ENCODE measurements at regions not wholly inside any gene's neighbourhood (a gene's known extent, or its start where the extent isn't known, plus 50 kb on each side); places are given as distances from the start of the nearest gene placed in this dataset.

DNA sequence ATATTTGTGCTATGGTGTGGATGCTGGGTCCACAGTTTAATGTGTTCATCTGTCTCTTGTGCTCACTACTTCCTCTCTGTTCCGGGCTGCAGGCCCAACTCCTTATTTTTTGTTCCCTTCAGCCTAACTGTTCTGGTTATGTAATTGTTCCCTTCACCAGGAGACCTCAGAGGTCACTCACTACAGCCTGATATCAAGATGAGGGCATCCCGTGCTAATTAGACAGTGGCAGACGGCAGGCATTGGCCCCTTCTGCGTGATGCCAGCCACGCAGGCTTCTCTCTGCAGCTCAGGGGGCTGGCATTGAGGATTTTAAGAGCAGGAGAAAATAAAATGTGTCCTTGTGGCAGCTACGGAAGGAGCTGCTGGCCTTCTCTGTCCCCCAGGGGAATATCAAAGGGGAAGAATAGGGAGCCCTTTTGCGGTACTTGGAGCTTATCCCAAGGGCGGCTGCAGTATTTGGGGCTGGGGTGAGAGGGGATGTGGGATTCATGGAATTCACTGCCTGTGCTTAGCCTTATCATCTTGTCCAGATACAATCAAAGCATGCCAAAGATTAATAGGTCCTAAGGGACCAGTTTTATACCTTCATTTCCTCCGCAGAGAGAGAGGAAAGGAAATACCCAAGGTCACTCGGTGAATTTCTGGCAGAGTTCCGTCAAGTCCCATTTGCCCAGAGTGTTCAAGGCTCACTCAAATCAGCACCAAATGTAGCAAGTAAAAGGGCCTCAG, 53.3 kb upstream of the TRIB2 start:
- 37 to 38% methylated on average over 11 of the region's 11 CpGs for WGBS, 2 donors
- Histone ChIP-seq H3K9me3 (no peaks in the 10 kb centered on the region), H3K36me3 (ENCODE audit: low read depth, missing control alignments) (no peaks in the 10 kb centered on the region), H3K27ac (no peak overlapping the region), H3K4me3 (no peak overlapping the region), H3K4me1 (peaks cover 5% of the 10 kb centered on the region), H3K27me3 (no peaks in the 10 kb centered on the region)
- intact Hi-C loops (cut with DNase I; ENCODE audit: low total_unique reads) = no loop called here
- DNase-seq = peak; percentile 19
- TF ChIP-seq POLR2A (IDR thresholded peaks at IDR 0.05) = no peak
- TF ChIP-seq, protein P1, sequence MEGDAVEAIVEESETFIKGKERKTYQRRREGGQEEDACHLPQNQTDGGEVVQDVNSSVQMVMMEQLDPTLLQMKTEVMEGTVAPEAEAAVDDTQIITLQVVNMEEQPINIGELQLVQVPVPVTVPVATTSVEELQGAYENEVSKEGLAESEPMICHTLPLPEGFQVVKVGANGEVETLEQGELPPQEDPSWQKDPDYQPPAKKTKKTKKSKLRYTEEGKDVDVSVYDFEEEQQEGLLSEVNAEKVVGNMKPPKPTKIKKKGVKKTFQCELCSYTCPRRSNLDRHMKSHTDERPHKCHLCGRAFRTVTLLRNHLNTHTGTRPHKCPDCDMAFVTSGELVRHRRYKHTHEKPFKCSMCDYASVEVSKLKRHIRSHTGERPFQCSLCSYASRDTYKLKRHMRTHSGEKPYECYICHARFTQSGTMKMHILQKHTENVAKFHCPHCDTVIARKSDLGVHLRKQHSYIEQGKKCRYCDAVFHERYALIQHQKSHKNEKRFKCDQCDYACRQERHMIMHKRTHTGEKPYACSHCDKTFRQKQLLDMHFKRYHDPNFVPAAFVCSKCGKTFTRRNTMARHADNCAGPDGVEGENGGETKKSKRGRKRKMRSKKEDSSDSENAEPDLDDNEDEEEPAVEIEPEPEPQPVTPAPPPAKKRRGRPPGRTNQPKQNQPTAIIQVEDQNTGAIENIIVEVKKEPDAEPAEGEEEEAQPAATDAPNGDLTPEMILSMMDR (IDR thresholded peaks at IDR 0.05) = no peak

DNA sequence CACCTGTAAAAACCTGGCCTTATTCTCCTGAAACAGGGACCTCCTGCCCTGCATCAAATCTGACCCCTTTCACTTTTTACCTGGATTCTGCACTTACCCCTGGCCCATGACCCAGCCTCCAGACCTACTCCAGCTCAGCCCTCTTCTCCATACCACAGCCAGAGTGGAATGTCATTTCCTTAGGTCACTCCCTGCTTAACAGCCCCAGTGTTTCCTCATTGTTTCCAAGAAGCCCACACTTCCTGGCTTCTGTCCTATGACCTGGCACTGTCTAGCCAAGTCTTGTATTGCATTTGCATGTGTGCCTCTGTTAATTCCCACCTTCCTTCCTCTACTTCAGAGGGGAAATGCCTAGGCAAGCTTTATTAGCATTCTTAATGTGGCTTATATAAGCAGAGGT, 51.4 kb upstream of the TRIB2 start:
- Histone ChIP-seq H3K27ac (no peak overlapping the region), H3K36me3 (ENCODE audit: low read depth, missing control alignments) (no peaks in the 10 kb centered on the region), H3K27me3 (no peaks in the 10 kb centered on the region), H3K4me3 (no peak overlapping the region), H3K4me1 (peaks cover 5% of the 10 kb centered on the region), H3K9me3 (no peaks in the 10 kb centered on the region)
- TF ChIP-seq, protein P1 (IDR thresholded peaks at IDR 0.05) = no peak
- no peak for TF ChIP-seq POLR2A (IDR thresholded peaks at IDR 0.05)
- intact Hi-C loops (cut with DNase I; ENCODE audit: low total_unique reads) = no loop called here
- no peak for DNase-seq

DNA sequence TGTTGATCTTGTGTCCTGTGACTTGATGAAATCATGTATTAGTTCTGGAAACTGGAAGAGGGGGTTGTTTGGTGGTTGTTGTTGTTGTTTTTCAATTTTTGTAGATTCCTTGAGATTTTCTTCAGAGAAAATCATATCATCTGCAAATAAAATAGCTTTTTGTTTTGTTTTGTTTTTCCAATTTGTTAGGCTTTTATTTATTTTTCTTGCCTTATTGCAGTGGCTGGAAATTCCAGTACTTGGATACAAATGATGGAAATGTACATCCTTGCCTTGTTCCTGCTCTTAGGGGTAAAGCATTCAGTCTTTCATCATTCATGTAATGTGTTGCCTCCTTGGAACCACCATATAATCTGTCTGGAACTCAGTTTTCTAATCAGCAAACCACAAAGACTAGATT, 50.3 kb upstream of the TRIB2 start:
- Histone ChIP-seq H3K4me1 (peaks cover 5% of the 10 kb centered on the region), H3K4me3 (no peak overlapping the region), H3K27ac (no peak overlapping the region), H3K27me3 (no peaks in the 10 kb centered on the region), H3K9me3 (no peaks in the 10 kb centered on the region), H3K36me3 (ENCODE audit: low read depth, missing control alignments) (no peaks in the 10 kb centered on the region)
- no peak for TF ChIP-seq POLR2A (IDR thresholded peaks at IDR 0.05)
- TF ChIP-seq, protein P1 (IDR thresholded peaks at IDR 0.05) = no peak
- intact Hi-C loops (cut with DNase I; ENCODE audit: low total_unique reads) = no loop called here
- no peak for DNase-seq

Small RNA genes lying in the stretch of these regions (microRNA-seq; reads per million reads assigned to microRNA genes)
- 0 reads per million in 2 donors for gene MIR3681 (ENCODE audit: borderline number of aligned reads in 2 of 2, borderline replicate concordance in 1 of 2)

Small RNA genes lying in the stretch of these regions (small RNA-seq; reads per million reads assigned to genes)
- gene MIR3681 = 0 reads per million in 2 donors
- gene RF00093 = 0 reads per million in 2 donors
- 0 reads per million in 2 donors for gene RNU6-843P
